ENCODE measurements at regions not wholly inside any gene's neighbourhood (a gene's known extent, or its start where the extent isn't known, plus 50 kb on each side); places are given as distances from the start of the nearest gene placed in this dataset.

- Histone ChIP-seq H3K4me3 (no peak overlapping the region), H3K9me3 (replicated peaks in 1 of 3) (no peaks in the 10 kb centered on the region), H3K27ac (no peak overlapping the region), H3K27me3 (no peaks in the 10 kb centered on the region), H3K36me3 (replicated peaks in 1 of 2) (no peaks in the 10 kb centered on the region), H3K4me1 (replicated peaks in 1 of 2) (no peaks in the 10 kb centered on the region)
- WGBS, 4 donors, result 79 to 88% (median 86%) methylated on average over 2 of the region's 2 CpGs
- no peak for DNase-seq
- TF ChIP-seq CTCF (IDR thresholded peaks at IDR 0.05), result no peak
- TF ChIP-seq POLR2A (IDR thresholded peaks at IDR 0.05), result no peak
- intact Hi-C loops (cut with DNase I), result no loop called here
Measured at GRCh38 chr5:72646246-72646866, 139.1 kb upstream of the ZNF366 start.

GRCh38 chr5:72645064-72645846 is 138.0 kb upstream of the ZNF366 start:
- intact Hi-C loops (cut with DNase I), result no loop called here
- Histone ChIP-seq H3K4me3 (no peak overlapping the region), H3K27ac (no peak overlapping the region), H3K27me3 (no peaks in the 10 kb centered on the region), H3K36me3 (replicated peaks in 1 of 2) (no peaks in the 10 kb centered on the region), H3K4me1 (replicated peaks in 1 of 2) (no peaks in the 10 kb centered on the region), H3K9me3 (replicated peaks in 1 of 3) (no peaks in the 10 kb centered on the region)
- no peak for DNase-seq
- WGBS, 4 donors, result 67 to 82% (median 77%) methylated on average over 6 of the region's 6 CpGs
- TF ChIP-seq POLR2A (IDR thresholded peaks at IDR 0.05) (no peak), CTCF (IDR thresholded peaks at IDR 0.05) (no peak)

- TF ChIP-seq POLR2A (IDR thresholded peaks at IDR 0.05) (no peak), CTCF (IDR thresholded peaks at IDR 0.05) (no peak)
Measured at GRCh38 chr5:72644296-72644695, 137.1 kb upstream of the ZNF366 start.

GRCh38 chr5:72641164-72641563 is 134.0 kb upstream of the ZNF366 start:
- DNase-seq, result no peak
- 85 to 97% (median 93%) methylated on average over 2 of the region's 2 CpGs for WGBS, 4 donors
- Histone ChIP-seq H3K27me3 (no peaks in the 10 kb centered on the region), H3K9me3 (replicated peaks in 1 of 3) (no peaks in the 10 kb centered on the region), H3K27ac (no peak overlapping the region), H3K4me1 (replicated peaks in 1 of 2) (no peaks in the 10 kb centered on the region), H3K36me3 (replicated peaks in 1 of 2) (no peaks in the 10 kb centered on the region), H3K4me3 (no peak overlapping the region)
- intact Hi-C loops (cut with DNase I), result no loop called here
- TF ChIP-seq CTCF (IDR thresholded peaks at IDR 0.05), result no peak
- TF ChIP-seq POLR2A (IDR thresholded peaks at IDR 0.05), result no peak

More at GRCh38 chr5:72644296-72644695, 137.1 kb upstream of the ZNF366 start:
- no peak overlapping the region for H3K4me3 ChIP-seq
- intact Hi-C loops (cut with DNase I), result no loop called here
- no peaks in the 10 kb centered on the region for H3K4me1 ChIP-seq (replicated peaks in 1 of 2)
- DNase-seq, result no peak
- H3K27ac ChIP-seq, result no peak overlapping the region
- 82 to 91% (median 84%) methylated on average over 2 of the region's 2 CpGs for WGBS, 4 donors
- no peaks in the 10 kb centered on the region for H3K27me3 ChIP-seq
- no peaks in the 10 kb centered on the region for H3K36me3 ChIP-seq (replicated peaks in 1 of 2)
- no peaks in the 10 kb centered on the region for H3K9me3 ChIP-seq (replicated peaks in 1 of 3)
